ENCODE measurements at regions not wholly inside any gene's neighbourhood (a gene's known extent, or its start where the extent isn't known, plus 50 kb on each side); places are given as distances from the start of the nearest gene placed in this dataset.

DNA sequence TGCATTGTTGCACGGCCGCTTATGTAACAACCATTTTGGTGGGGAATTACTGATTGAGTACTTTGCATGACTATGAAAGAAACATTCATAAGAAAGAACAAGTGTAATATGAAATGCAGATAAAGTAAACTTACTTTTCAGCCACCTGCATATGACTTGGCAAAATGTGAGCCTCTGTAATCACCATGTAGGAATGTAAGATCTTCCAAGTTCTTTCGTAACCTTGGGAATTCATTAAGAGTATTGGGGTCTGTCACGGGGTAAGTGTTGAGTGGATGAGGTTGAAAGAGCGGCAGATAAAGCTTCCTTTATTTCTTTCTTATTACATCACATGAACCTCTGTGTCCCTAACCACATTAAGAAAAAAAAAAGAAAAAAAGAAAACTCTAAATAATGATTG, 348.5 kb upstream of the NR3C2 start:
- TF ChIP-seq POLR2AphosphoS5 (IDR thresholded peaks at IDR 0.05; ENCODE audit: low read depth, low read length) (no peak), TAF1 (IDR thresholded peaks at IDR 0.05; ENCODE audit: borderline replicate concordance, low read depth, low read length) (no peak), POLR2A (IDR thresholded peaks at IDR 0.05; ENCODE audit: low read depth, low read length) (no peak)
